BE2C (cell line): ENCODE measurements at regions not wholly inside any gene's neighbourhood (a gene's known extent, or its start where the extent isn't known, plus 50 kb on each side); places are given as distances from the start of the nearest gene placed in this dataset.

Experiments used
- DNase-seq: peaks from one replicate; pipeline ENCODE4 v3.0.0-alpha.2; 2020
- H3K27me3 ChIP-seq: fragments of 250-450 bp; sonication (Bioruptor Pico); 2 replicates; pipeline ENCODE4 v1.5.1; 2020; ENCODE audit warnings: mild to moderate bottlenecking
- H3K36me3 ChIP-seq: fragments of 250-450 bp; sonication (Bioruptor Pico); 2 replicates; pipeline ENCODE4 v1.5.1; 2020; ENCODE audit warnings: mild to moderate bottlenecking
- H3K4me1 ChIP-seq: fragments of 250-450 bp; sonication (Bioruptor Pico); 2 replicates; pipeline ENCODE4 v1.5.1; 2020
- H3K4me3 ChIP-seq: 2 replicates; pipeline ENCODE4 v1.5.1; 2011; ENCODE audit warnings: low read depth, low read length
- H3K9me3 ChIP-seq: fragments of 250-450 bp; sonication (Bioruptor Pico); 2 replicates; pipeline ENCODE4 v1.5.1; 2020
- CTCF ChIP-seq: IDR thresholded peaks from 2 replicates; pipeline ENCODE4 v1.5.1; 2012; ENCODE audit warnings: mild to moderate bottlenecking, low read depth, low read length

- Histone ChIP-seq H3K9me3 (no peaks in the 10 kb centered on the region), H3K4me3 (no peak overlapping the region), H3K27me3 (no peaks in the 10 kb centered on the region), H3K4me1 (peaks cover 8% of the 10 kb centered on the region; the same call in 1 of the 2 replicates), H3K36me3 (no peaks in the 10 kb centered on the region)
- no peak for DNase-seq
- no peak for TF ChIP-seq CTCF
Observed at GRCh38 chrX:39586359-39586758, 511.4 kb downstream of the BCOR start.

GRCh38 chrX:39591099-39591498, 506.7 kb downstream of the BCOR start:
- H3K4me3 ChIP-seq: no peak overlapping the region
- H3K4me1 ChIP-seq: peaks cover 8% of the 10 kb centered on the region; the same call in 1 of the 2 replicates
- no peaks in the 10 kb centered on the region for H3K27me3 ChIP-seq
- no peaks in the 10 kb centered on the region for H3K9me3 ChIP-seq
- no peaks in the 10 kb centered on the region for H3K36me3 ChIP-seq
- no peak for TF ChIP-seq CTCF
- DNase-seq: no peak

- H3K4me1 ChIP-seq: no peaks in the 10 kb centered on the region
- no peaks in the 10 kb centered on the region for H3K36me3 ChIP-seq
- DNase-seq: no peak
- H3K9me3 ChIP-seq: no peaks in the 10 kb centered on the region
- no peaks in the 10 kb centered on the region for H3K27me3 ChIP-seq
- TF ChIP-seq CTCF: no peak
- H3K4me3 ChIP-seq: no peak overlapping the region
Observed at GRCh38 chrX:39592776-39593175, 505.0 kb downstream of the BCOR start.

- Histone ChIP-seq H3K4me1 (peaks cover under 1% of the 10 kb centered on the region; the same call in 1 of the 2 replicates), H3K4me3 (no peak overlapping the region), H3K27me3 (no peaks in the 10 kb centered on the region), H3K36me3 (no peaks in the 10 kb centered on the region), H3K9me3 (no peaks in the 10 kb centered on the region)
- DNase-seq: no peak
- TF ChIP-seq CTCF: no peak
Observed at GRCh38 chrX:39595977-39596376, 501.8 kb downstream of the BCOR start.

- no peak for DNase-seq
- no peaks in the 10 kb centered on the region for H3K36me3 ChIP-seq
- no peaks in the 10 kb centered on the region for H3K9me3 ChIP-seq
- no peaks in the 10 kb centered on the region for H3K27me3 ChIP-seq
- peaks cover 5% of the 10 kb centered on the region; the same call in 1 of the 2 replicates for H3K4me1 ChIP-seq
- TF ChIP-seq CTCF: no peak
- no peak overlapping the region for H3K4me3 ChIP-seq
Observed at GRCh38 chrX:39596437-39596836, 501.3 kb downstream of the BCOR start.

- Histone ChIP-seq H3K27me3 (no peaks in the 10 kb centered on the region), H3K4me1 (peaks cover 18% of the 10 kb centered on the region), H3K36me3 (no peaks in the 10 kb centered on the region), H3K4me3 (no peak overlapping the region), H3K9me3 (no peaks in the 10 kb centered on the region)
- DNase-seq: no peak
- no peak for TF ChIP-seq CTCF
Observed at GRCh38 chrX:39599339-39599738, 498.4 kb downstream of the BCOR start.
